Endodermal cell (in vitro differentiated cells): ENCODE measurements at regions not wholly inside any gene's neighbourhood (a gene's known extent, or its start where the extent isn't known, plus 50 kb on each side); places are given as distances from the start of the nearest gene placed in this dataset.

ENCODE experiments used
- DNase-seq: peaks from one replicate; pipeline ENCODE4 v3.0.0-alpha.2; 2017
- H3K27ac ChIP-seq: 2 replicates; pipeline ENCODE4 v1.5.1; 2013; ENCODE audit warnings: mild to moderate bottlenecking, low read depth, low read length, moderate library complexity
- H3K27me3 ChIP-seq: 2 replicates; pipeline ENCODE4 v1.6.1; 2013; ENCODE audit warnings: mild to moderate bottlenecking, low read length, moderate library complexity; ENCODE audit not compliant: insufficient read depth, control insufficient read depth, poor library complexity, severe bottlenecking
- H3K36me3 ChIP-seq: 2 replicates; pipeline ENCODE4 v1.7.0; 2013; ENCODE audit warnings: mild to moderate bottlenecking, low read length, moderate library complexity; ENCODE audit not compliant: control insufficient read depth, insufficient read depth
- H3K4me1 ChIP-seq: one replicate; pipeline ENCODE4 v1.7.0; 2013; ENCODE audit warnings: low read length; ENCODE audit not compliant: control insufficient read depth, insufficient read depth
- H3K4me3 ChIP-seq: 2 replicates; pipeline ENCODE4 v1.5.1; 2013; ENCODE audit warnings: mild to moderate bottlenecking, low read length, moderate library complexity
- H3K9ac ChIP-seq: 2 replicates; pipeline ENCODE4 v1.6.1; 2013; ENCODE audit warnings: mild to moderate bottlenecking, low read length, moderate library complexity; ENCODE audit not compliant: poor library complexity, severe bottlenecking; ENCODE audit errors: extremely low read depth
- H3K9me3 ChIP-seq: 2 replicates; pipeline ENCODE4 v1.6.1; 2013; ENCODE audit warnings: mild to moderate bottlenecking, low read length, moderate library complexity; ENCODE audit not compliant: control insufficient read depth
- H3K27ac Mint-ChIP-seq: 2 replicates; pipeline ENCODE4 v1.8.0; 2020; ENCODE audit warnings: mixed read lengths
- H3K27me3 Mint-ChIP-seq: 2 replicates; pipeline ENCODE4 v1.8.0; 2021; ENCODE audit warnings: mild to moderate bottlenecking, mixed read lengths; ENCODE audit not compliant: insufficient read depth
- H3K36me3 Mint-ChIP-seq: 2 replicates; pipeline ENCODE4 v1.8.0; 2020; ENCODE audit warnings: low read depth, mixed read lengths
- H3K4me1 Mint-ChIP-seq: 2 replicates; pipeline ENCODE4 v1.8.0; 2020; ENCODE audit warnings: mixed read lengths
- H3K4me3 Mint-ChIP-seq: 2 replicates; pipeline ENCODE4 v1.8.0; 2020; ENCODE audit warnings: mild to moderate bottlenecking, moderate library complexity, mixed read lengths
- H3K9me3 Mint-ChIP-seq: 2 replicates; pipeline ENCODE4 v1.8.0; 2020; ENCODE audit warnings: mild to moderate bottlenecking, mixed read lengths
- WGBS, 2 experiments: methylation state at CpG; one replicate each; pipeline versions ENCODE4 v1.1.5 to v1.1.7; 2013; ENCODE audit warnings: missing lambda C conversion rate in 2 of 2, mixed read lengths in 1 of 2; ENCODE audit not compliant: insufficient coverage in 1 of 2, insufficient read length in 1 of 2; 5-methylcytosine and 5-hydroxymethylcytosine counted together
- TF ChIP-seq, protein P1 (sequence below): fragments of 200-600 bp; sonication (generic); conservative IDR thresholded peaks from 2 replicates; pipeline ENCODE4 v1.5.0; 2021; ENCODE audit warnings: antibody characterized with exemption, mild to moderate bottlenecking

- H3K27me3 ChIP-seq = no peaks in the 10 kb centered on the region
- no peaks in the 10 kb centered on the region for H3K36me3 ChIP-seq
- H3K9me3 ChIP-seq = peaks cover 3% of the 10 kb centered on the region
- Mint-ChIP-seq H3K36me3 (no peaks in the 10 kb centered on the region), H3K9me3 (peaks cover 4% of the 10 kb centered on the region), H3K4me3 (no peak overlapping the region), H3K27me3 (no peaks in the 10 kb centered on the region), H3K27ac (no peak overlapping the region), H3K4me1 (peaks cover 6% of the 10 kb centered on the region)
- TF ChIP-seq, protein P1, sequence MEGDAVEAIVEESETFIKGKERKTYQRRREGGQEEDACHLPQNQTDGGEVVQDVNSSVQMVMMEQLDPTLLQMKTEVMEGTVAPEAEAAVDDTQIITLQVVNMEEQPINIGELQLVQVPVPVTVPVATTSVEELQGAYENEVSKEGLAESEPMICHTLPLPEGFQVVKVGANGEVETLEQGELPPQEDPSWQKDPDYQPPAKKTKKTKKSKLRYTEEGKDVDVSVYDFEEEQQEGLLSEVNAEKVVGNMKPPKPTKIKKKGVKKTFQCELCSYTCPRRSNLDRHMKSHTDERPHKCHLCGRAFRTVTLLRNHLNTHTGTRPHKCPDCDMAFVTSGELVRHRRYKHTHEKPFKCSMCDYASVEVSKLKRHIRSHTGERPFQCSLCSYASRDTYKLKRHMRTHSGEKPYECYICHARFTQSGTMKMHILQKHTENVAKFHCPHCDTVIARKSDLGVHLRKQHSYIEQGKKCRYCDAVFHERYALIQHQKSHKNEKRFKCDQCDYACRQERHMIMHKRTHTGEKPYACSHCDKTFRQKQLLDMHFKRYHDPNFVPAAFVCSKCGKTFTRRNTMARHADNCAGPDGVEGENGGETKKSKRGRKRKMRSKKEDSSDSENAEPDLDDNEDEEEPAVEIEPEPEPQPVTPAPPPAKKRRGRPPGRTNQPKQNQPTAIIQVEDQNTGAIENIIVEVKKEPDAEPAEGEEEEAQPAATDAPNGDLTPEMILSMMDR = peak; percentile 83
- no peak overlapping the region for H3K9ac ChIP-seq
- no peak overlapping the region for H3K27ac ChIP-seq
- DNase-seq = no peak
- no peaks in the 10 kb centered on the region for H3K4me1 ChIP-seq
- H3K4me3 ChIP-seq = no peak overlapping the region
- 60 to 64% methylated on average over 1 to 3 of the region's 3 CpGs for WGBS, 2 experiments
Measured at GRCh38 chr12:30457621-30458289, 237.9 kb downstream of the IPO8 start.

DNA sequence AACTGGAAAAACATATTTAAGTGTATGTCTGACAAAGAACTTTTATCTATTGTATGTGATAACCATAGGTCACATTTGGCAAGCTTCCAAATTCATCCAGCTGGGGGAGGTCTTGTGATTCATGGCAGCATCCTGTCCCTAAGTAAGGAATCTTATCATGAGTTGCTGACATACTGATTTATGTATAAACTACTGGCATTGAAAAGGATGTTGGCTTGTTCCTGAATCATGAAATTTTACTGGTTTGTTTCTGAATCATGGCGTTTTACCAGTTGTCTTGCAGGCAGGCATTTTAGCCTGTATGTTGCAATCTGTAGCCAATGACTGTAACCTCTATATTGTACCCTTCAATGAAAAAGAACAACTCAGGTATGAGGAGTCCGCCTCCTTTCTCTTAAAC is 244.8 kb downstream of the IPO8 start:
- Histone ChIP-seq H3K9ac (no peak overlapping the region), H3K4me1 (no peaks in the 10 kb centered on the region), H3K4me3 (no peak overlapping the region), H3K36me3 (no peaks in the 10 kb centered on the region), H3K9me3 (peaks cover 7% of the 10 kb centered on the region), H3K27me3 (no peaks in the 10 kb centered on the region), H3K27ac (no peak overlapping the region)
- WGBS, 2 experiments = 94 to 96% methylated on average over 2 of the region's 2 CpGs
- TF ChIP-seq, protein P1 = no peak
- no peak for DNase-seq
- Mint-ChIP-seq H3K27me3 (no peaks in the 10 kb centered on the region), H3K27ac (no peak overlapping the region), H3K9me3 (peaks cover 24% of the 10 kb centered on the region), H3K4me1 (no peaks in the 10 kb centered on the region), H3K4me3 (no peak overlapping the region), H3K36me3 (peaks cover 2% of the 10 kb centered on the region)

DNA sequence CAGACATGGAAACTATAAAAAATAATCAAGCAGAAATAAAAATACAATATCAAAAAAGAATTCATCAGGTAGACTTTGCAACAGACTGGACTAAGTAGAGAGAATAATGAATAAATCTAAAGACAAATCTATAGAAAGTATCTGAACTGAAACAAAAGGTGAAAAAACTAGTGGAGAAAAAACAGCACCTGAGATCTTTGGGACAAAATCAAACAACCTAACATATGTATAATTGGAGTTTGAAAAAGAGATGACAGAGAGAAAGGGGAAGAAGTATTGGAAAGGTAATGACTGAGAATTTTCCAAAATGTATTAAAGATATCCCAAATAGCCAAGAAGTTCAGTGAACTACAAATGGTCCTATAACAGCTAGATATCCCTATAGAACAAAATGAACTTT is 245.4 kb downstream of the IPO8 start:
- no peak overlapping the region for H3K4me3 Mint-ChIP-seq
- Histone ChIP-seq H3K36me3 (no peaks in the 10 kb centered on the region), H3K27ac (no peak overlapping the region), H3K9ac (no peak overlapping the region), H3K9me3 (peaks cover 7% of the 10 kb centered on the region), H3K27me3 (no peaks in the 10 kb centered on the region), H3K4me1 (no peaks in the 10 kb centered on the region), H3K4me3 (no peak overlapping the region)
- H3K9me3 Mint-ChIP-seq = peaks cover 24% of the 10 kb centered on the region
- peaks cover 2% of the 10 kb centered on the region for H3K36me3 Mint-ChIP-seq
- H3K27ac Mint-ChIP-seq = no peak overlapping the region
- DNase-seq = no peak
- no peaks in the 10 kb centered on the region for H3K27me3 Mint-ChIP-seq
- no peaks in the 10 kb centered on the region for H3K4me1 Mint-ChIP-seq
- TF ChIP-seq, protein P1 = no peak
